NCI-H748 treated with DMSO at 0.1 percent for 48 hours (cell line): ENCODE measurements at regions not wholly inside any gene's neighbourhood (a gene's known extent, or its start where the extent isn't known, plus 50 kb on each side); places are given as distances from the start of the nearest gene placed in this dataset.
"Not testable (repeated sequence)": the region's sequence is repeated elsewhere in the genome, so short reads cannot be mapped to it uniquely, and the experiment has no call there.

Experiments used
- DNase-seq: peaks from one replicate; lab custom pipeline; 2025; lab: John Stamatoyannopoulos, UW

- no peak for DNase-seq
Observed at GRCh38 chr1:65527707-65528503, 107.4 kb downstream of the LEPR start.

- DNase-seq: no peak
Observed at GRCh38 chr1:65531972-65532570, 111.6 kb downstream of the LEPR start.

GRCh38 chr1:65535981-65536380 is 115.5 kb downstream of the LEPR start:
- no peak for DNase-seq

- no peak for DNase-seq
Observed at GRCh38 chr1:65538086-65538485, 117.6 kb downstream of the LEPR start.

- DNase-seq: no peak
Observed at GRCh38 chr1:65538664-65539063, 118.2 kb downstream of the LEPR start.

GRCh38 chr1:65539266-65540131 is 119.0 kb downstream of the LEPR start:
- DNase-seq: no peak

GRCh38 chr1:65541161-65541560 is 120.7 kb downstream of the LEPR start:
- no peak for DNase-seq

- no peak for DNase-seq
Observed at GRCh38 chr1:65541865-65542264, 121.4 kb downstream of the LEPR start.

- DNase-seq: not testable (repeated sequence)
Observed at GRCh38 chr1:65542592-65542991, 122.1 kb downstream of the LEPR start.

- not testable (repeated sequence) for DNase-seq
Observed at GRCh38 chr1:65550306-65551010, 130.0 kb downstream of the LEPR start.

GRCh38 chr1:65552484-65552883 is 132.0 kb downstream of the LEPR start:
- DNase-seq: not testable (repeated sequence)

GRCh38 chr1:65554086-65554764 is 133.8 kb downstream of the LEPR start:
- not testable (repeated sequence) for DNase-seq

- no peak for DNase-seq
Observed at GRCh38 chr1:65554829-65555228, 134.4 kb downstream of the LEPR start.

GRCh38 chr1:65558215-65558614 is 137.7 kb downstream of the LEPR start:
- no peak for DNase-seq

- no peak for DNase-seq
Observed at GRCh38 chr1:65564493-65564892, 144.0 kb downstream of the LEPR start.

GRCh38 chr1:65568285-65568684 is 147.8 kb downstream of the LEPR start:
- DNase-seq: no peak

GRCh38 chr1:65572701-65573421 is 152.4 kb downstream of the LEPR start:
- DNase-seq: no peak

- DNase-seq: no peak
Observed at GRCh38 chr1:65577278-65577677, 156.8 kb downstream of the LEPR start.

GRCh38 chr1:65577982-65578381 is 157.5 kb downstream of the LEPR start:
- DNase-seq: not testable (repeated sequence)

GRCh38 chr1:65581119-65581518 is 160.7 kb downstream of the LEPR start:
- no peak for DNase-seq

GRCh38 chr1:65584399-65584798 is 163.9 kb downstream of the LEPR start:
- DNase-seq: no peak
